ENCODE measurements at regions not wholly inside any gene's neighbourhood (a gene's known extent, or its start where the extent isn't known, plus 50 kb on each side); places are given as distances from the start of the nearest gene placed in this dataset.

DNA sequence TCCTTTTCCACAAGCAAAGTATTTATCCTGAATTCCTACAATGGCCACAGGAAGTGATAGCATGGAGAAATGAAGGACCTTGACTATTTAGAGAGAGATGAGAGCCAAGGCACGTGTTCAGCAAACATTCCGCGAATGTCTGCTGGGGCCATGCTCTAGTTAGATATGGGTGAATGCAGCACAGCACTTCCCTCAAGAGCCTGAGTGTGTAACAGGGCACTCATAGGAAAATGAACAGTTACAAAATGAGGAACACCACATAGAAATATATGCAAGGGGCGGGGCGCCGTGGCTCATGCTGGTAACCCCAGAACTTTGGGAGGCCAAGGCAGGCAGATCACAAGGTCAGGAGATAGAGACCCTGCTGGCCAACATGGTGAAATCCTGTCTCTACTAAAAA lies 406.9 kb downstream of the NR2F2 start:
- H3K9me3 ChIP-seq (replicated peaks; ENCODE audit: control insufficient read depth, insufficient read depth, low read depth, low read length), result no peaks in the 10 kb centered on the region
- no peak for DNase-seq (ENCODE audit: extremely low read depth in 1 of 4, low spot score in 3 of 4)
- TF ChIP-seq BRF1 (IDR thresholded peaks at IDR 0.05; ENCODE audit: borderline replicate concordance, extremely low read depth, insufficient read length) (no peak), RBM17 (IDR thresholded peaks at IDR 0.05; ENCODE audit: borderline replicate concordance, low read depth, low read length) (no peak), SETDB1 (IDR thresholded peaks at IDR 0.05; ENCODE audit: low read length) (no peak), FOXK2 (conservative IDR thresholded peaks at IDR 0.05 in 1 of 2, IDR thresholded peaks at IDR 0.05 in 1 of 2; ENCODE audit: low read depth in 2 of 2) (no peak)
- no peaks in the 10 kb centered on the region for H3K36me3 ChIP-seq (ENCODE audit: control insufficient read depth, insufficient read depth, low read length)
- no peaks in the 10 kb centered on the region for H4K20me1 ChIP-seq (replicated peaks; ENCODE audit: control insufficient read depth, insufficient read depth, low read length)
- in situ Hi-C loops (cut with MboI) (no loop called here), intact Hi-C loops (cut with micrococcal nuclease) (no loop called here)
- no peaks in the 10 kb centered on the region; a peak in 1 of 5 replicates for H3K27me3 ChIP-seq (ENCODE audit: control insufficient read depth in 2 of 2, insufficient read depth in 2 of 2, low read length in 2 of 2)
- no TSS peak for BruUV-seq (replicated peaks)
- H2AFZ ChIP-seq (ENCODE audit: low read depth, low read length), result no peak overlapping the region
- 6% methylated on average over 6 of the region's 6 CpGs for WGBS (ENCODE audit: insufficient coverage, low coverage, missing lambda C conversion rate)
- ATAC-seq, result no peak
- no peaks in the 10 kb centered on the region for H3K9me1 ChIP-seq (ENCODE audit: control insufficient read depth, insufficient read depth, low read length)
- H3K4me2 ChIP-seq (ENCODE audit: insufficient read depth, low read length), result no peak overlapping the region
- no peak overlapping the region for H3K4me3 ChIP-seq
- no peaks in the 10 kb centered on the region for H3K79me2 ChIP-seq (ENCODE audit: control insufficient read depth, insufficient read depth, low read length)
- H3K27ac ChIP-seq (ENCODE audit: extremely low read depth, low read depth, low read length), result no peak overlapping the region
- H3K4me1 ChIP-seq (replicated peaks in 1 of 2; ENCODE audit: control insufficient read depth in 2 of 2, insufficient read depth in 2 of 2, low read length in 2 of 2), result no peaks in the 10 kb centered on the region; a peak in 1 of 5 replicates
- no peak overlapping the region for H3K9ac ChIP-seq (ENCODE audit: insufficient read depth in 1 of 2, low read depth in 2 of 2, low read length in 2 of 2)
- FAIRE-seq, result no peak
- ChIA-PET POLR2A (no interaction called here), CTCF (ENCODE audit: low intra/inter-chr PET ratio) (no interaction called here)

DNA sequence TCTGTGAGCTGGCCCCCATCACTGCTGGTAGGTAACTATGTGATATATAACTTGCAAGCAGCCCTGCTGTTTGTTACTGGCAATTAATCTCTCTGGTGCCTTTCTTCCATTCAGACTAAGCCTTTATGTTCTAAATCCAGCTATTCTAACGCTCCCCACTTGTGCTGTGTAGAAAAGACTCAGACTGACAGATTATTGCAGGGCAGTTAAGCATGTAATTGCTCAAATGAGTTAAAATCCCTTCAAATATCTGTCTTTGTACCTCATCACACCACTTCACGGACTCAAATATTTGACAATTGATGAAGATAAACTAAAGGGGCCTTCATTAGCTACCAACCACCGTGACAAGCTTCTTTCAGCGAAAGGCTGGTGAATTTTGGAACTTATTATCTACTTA lies 416.2 kb downstream of the NR2F2 start:
- H3K4me3 ChIP-seq, result no peak overlapping the region
- H2AFZ ChIP-seq (ENCODE audit: low read depth, low read length), result no peak overlapping the region
- H3K4me1 ChIP-seq (replicated peaks in 1 of 2; ENCODE audit: control insufficient read depth in 2 of 2, insufficient read depth in 2 of 2, low read length in 2 of 2), result no peaks in the 10 kb centered on the region
- no peaks in the 10 kb centered on the region for H3K36me3 ChIP-seq (ENCODE audit: control insufficient read depth, insufficient read depth, low read length)
- H3K27me3 ChIP-seq (ENCODE audit: control insufficient read depth in 2 of 2, insufficient read depth in 2 of 2, low read length in 2 of 2), result no peaks in the 10 kb centered on the region; a peak in 1 of 5 replicates
- H3K9ac ChIP-seq (ENCODE audit: insufficient read depth in 1 of 2, low read depth in 2 of 2, low read length in 2 of 2), result no peak overlapping the region
- intact Hi-C loops (cut with micrococcal nuclease) (no loop called here), in situ Hi-C loops (cut with MboI) (no loop called here)
- TF ChIP-seq, protein P1, sequence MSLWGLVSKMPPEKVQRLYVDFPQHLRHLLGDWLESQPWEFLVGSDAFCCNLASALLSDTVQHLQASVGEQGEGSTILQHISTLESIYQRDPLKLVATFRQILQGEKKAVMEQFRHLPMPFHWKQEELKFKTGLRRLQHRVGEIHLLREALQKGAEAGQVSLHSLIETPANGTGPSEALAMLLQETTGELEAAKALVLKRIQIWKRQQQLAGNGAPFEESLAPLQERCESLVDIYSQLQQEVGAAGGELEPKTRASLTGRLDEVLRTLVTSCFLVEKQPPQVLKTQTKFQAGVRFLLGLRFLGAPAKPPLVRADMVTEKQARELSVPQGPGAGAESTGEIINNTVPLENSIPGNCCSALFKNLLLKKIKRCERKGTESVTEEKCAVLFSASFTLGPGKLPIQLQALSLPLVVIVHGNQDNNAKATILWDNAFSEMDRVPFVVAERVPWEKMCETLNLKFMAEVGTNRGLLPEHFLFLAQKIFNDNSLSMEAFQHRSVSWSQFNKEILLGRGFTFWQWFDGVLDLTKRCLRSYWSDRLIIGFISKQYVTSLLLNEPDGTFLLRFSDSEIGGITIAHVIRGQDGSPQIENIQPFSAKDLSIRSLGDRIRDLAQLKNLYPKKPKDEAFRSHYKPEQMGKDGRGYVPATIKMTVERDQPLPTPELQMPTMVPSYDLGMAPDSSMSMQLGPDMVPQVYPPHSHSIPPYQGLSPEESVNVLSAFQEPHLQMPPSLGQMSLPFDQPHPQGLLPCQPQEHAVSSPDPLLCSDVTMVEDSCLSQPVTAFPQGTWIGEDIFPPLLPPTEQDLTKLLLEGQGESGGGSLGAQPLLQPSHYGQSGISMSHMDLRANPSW (CRISPR knock-in tag; IDR thresholded peaks at IDR 0.05), result no peak
- TF ChIP-seq TAF9B (IDR thresholded peaks at IDR 0.05; ENCODE audit: partially characterized antibody), result no peak
- no peak for TF ChIP-seq DACH1 (IDR thresholded peaks at IDR 0.05; ENCODE audit: partially characterized antibody)
- TF ChIP-seq, protein P2, sequence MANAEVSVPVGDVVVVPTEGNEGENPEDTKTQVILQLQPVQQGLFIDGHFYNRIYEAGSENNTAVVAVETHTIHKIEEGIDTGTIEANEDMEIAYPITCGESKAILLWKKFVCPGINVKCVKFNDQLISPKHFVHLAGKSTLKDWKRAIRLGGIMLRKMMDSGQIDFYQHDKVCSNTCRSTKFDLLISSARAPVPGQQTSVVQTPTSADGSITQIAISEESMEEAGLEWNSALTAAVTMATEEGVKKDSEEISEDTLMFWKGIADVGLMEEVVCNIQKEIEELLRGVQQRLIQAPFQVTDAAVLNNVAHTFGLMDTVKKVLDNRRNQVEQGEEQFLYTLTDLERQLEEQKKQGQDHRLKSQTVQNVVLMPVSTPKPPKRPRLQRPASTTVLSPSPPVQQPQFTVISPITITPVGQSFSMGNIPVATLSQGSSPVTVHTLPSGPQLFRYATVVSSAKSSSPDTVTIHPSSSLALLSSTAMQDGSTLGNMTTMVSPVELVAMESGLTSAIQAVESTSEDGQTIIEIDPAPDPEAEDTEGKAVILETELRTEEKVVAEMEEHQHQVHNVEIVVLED (CRISPR knock-in tag; IDR thresholded peaks at IDR 0.05), result no peak
- TF ChIP-seq ZNF76 (CRISPR knock-in tag; IDR thresholded peaks at IDR 0.05; ENCODE audit: borderline replicate concordance), result no peak
- TF ChIP-seq ZNF707 (CRISPR knock-in tag; conservative IDR thresholded peaks at IDR 0.05), result no peak
- TF ChIP-seq RBM22 (IDR thresholded peaks at IDR 0.05; ENCODE audit: low read depth, low read length, poor library complexity, severe bottlenecking), result no peak
- no peaks in the 10 kb centered on the region for H3K79me2 ChIP-seq (ENCODE audit: control insufficient read depth, insufficient read depth, low read length)
- H3K4me2 ChIP-seq (ENCODE audit: insufficient read depth, low read length), result no peak overlapping the region
- WGBS (ENCODE audit: insufficient coverage, low coverage, missing lambda C conversion rate), result 1% methylated on average over 4 of the region's 4 CpGs
- no peaks in the 10 kb centered on the region for H4K20me1 ChIP-seq (replicated peaks; ENCODE audit: control insufficient read depth, insufficient read depth, low read length)
- DNase-seq (ENCODE audit: extremely low read depth in 1 of 4, low spot score in 3 of 4) (no peak), ATAC-seq (no peak), FAIRE-seq (no peak)
- H3K9me3 ChIP-seq (replicated peaks; ENCODE audit: control insufficient read depth, insufficient read depth, low read depth, low read length), result no peaks in the 10 kb centered on the region
- no TSS peak for BruUV-seq (replicated peaks)
- POLR2A ChIA-PET, result no interaction called here
- no peaks in the 10 kb centered on the region for H3K9me1 ChIP-seq (ENCODE audit: control insufficient read depth, insufficient read depth, low read length)
- CTCF ChIA-PET (ENCODE audit: low intra/inter-chr PET ratio), result no interaction called here
- H3K27ac ChIP-seq (ENCODE audit: extremely low read depth, low read depth, low read length), result no peak overlapping the region

All from K562 (cell line).